Motor neuron (in vitro differentiated cells): ENCODE measurements at regions not wholly inside any gene's neighbourhood (a gene's known extent, or its start where the extent isn't known, plus 50 kb on each side); places are given as distances from the start of the nearest gene placed in this dataset.
A peak's percentile ranks its signal among the peaks of the same experiment; 100 is the strongest.

ENCODE experiments used
- ATAC-seq, 8 experiments: fragments of 200-7000 bp; cut with Tn5 transposase; replicated peaks in 6 of 8; 2 replicates each; pipeline ENCODE4 v1.8.0; 2021; ENCODE audit warnings: mild to moderate bottlenecking in 8 of 8, moderate library complexity in 8 of 8
- H3K27ac ChIP-seq, 2 donors: fragments of 250-450 bp; sonication (Bioruptor Pico); 2 replicates each; pipeline ENCODE4 v1.9.0; 2021; ENCODE audit warnings: antibody characterized with exemption in 2 of 2, mild to moderate bottlenecking in 2 of 2, moderate library complexity in 1 of 2
- H3K4me1 ChIP-seq, 2 donors: fragments of 250-450 bp; sonication (Bioruptor Pico); replicated peaks in 1 of 2; 2 replicates each; pipeline ENCODE4 v1.6.1; 2021; ENCODE audit warnings: antibody characterized with exemption in 2 of 2, mild to moderate bottlenecking in 2 of 2, moderate library complexity in 1 of 2
- H3K4me3 ChIP-seq, 5 donors: fragments of 250-450 bp; sonication (Bioruptor Pico); 2 replicates each; pipeline ENCODE4 v1.9.0; 2021; ENCODE audit warnings: antibody characterized with exemption in 5 of 5, mild to moderate bottlenecking in 5 of 5, moderate library complexity in 4 of 5
- WGBS, 10 experiments: fragments of 450-650 bp; shearing (Covaris generic); methylation state at CpG; one replicate each; pipeline ENCODE4 v1.0.0; 2022; 5-methylcytosine and 5-hydroxymethylcytosine counted together
- in situ Hi-C, 9 experiments: fragments of 400-800 bp; cut with MboI; loops; one replicate each; pipeline ENCODE4 v1.15.0; 2021; ENCODE audit warnings: low sequenced_read_pairs in 9 of 9, low pct_unique_long_range_greater_than_20kb in 2 of 9; ENCODE audit not compliant: unreplicated experiment in 9 of 9

DNA sequence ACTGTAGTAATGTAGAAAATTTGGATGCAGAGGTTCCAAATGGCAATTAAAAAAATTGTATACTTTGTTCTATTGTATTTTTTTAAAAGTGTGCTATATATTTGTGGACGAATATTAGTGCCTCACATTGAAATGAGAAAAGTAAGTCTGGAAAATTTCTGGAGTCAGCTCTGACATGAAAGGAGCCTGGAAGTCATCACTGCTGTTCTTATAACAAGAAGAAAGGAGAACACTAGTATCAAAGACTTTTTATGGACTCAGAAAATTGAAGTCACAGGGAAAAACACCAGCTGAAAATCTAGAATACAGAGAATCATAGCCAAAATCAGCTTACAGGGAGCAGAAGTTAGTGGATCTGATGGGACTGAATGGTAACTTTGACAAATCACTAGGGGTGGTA lies 1450.7 kb upstream of the SPRY2 start:
- WGBS, 10 experiments, result 0 to 89% (median 58%) methylated on average over 1 of the region's 1 CpG; no CpG with 5 or more reads in 1 of the 10 experiments
- no peak for ATAC-seq
- in situ Hi-C loops, result no loop called here
- H3K4me3 ChIP-seq, result no peak overlapping the region
- no peak overlapping the region for H3K27ac ChIP-seq
- no peaks in the 10 kb centered on the region for H3K4me1 ChIP-seq

DNA sequence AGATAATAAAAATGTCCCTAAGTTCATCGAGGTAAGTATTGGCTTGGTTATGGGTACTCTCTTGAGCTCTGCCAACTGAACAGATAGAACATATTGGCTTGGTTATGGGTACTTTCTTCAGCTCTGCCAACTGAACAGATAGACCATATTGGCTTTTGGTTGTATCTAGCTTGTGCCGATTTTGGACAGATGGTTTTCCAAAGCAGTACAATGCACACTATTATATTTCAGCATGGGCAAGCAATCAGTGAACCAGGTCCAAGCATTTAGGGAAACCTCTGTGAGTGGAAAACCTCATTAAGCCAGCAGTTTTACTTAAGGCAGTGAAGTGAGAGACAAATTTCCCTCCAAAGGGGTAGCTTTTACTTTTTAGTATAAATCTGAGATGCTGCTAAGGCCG lies 1440.5 kb upstream of the SPRY2 start:
- H3K27ac ChIP-seq, result no peak overlapping the region
- H3K4me1 ChIP-seq, result peaks cover 0 to 4% of the 10 kb centered on the region in 2 donors
- no peak for ATAC-seq
- in situ Hi-C loops, result no loop called here
- no peak overlapping the region for H3K4me3 ChIP-seq
- WGBS, 10 experiments, result 0 to 100% (median 89%) methylated on average over 1 to 3 of the region's 3 CpGs; no CpG with 5 or more reads in 2 of the 10 experiments

DNA sequence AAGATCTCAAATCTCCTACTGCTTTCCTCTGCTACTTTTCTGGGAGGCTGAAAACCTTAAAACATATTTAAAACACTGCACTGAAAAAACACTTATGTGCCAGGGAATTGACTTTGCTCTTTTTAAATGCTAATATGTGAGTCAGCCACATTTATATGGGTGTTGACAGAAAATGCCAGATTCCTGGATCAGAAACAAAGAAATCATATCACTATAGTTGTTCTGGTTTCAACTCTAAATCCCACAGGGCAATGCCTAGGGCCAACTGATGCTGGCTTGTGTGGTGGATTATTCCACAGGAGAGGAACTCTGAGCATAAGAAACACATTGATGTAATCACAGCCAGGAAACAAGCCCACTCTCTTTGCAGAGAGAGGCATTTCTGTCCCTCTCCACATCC lies 1439.0 kb upstream of the SPRY2 start:
- in situ Hi-C loops, result no loop called here
- Histone ChIP-seq H3K27ac (no peak overlapping the region), H3K4me1 (peaks cover 0 to 4% of the 10 kb centered on the region in 2 donors), H3K4me3 (no peak overlapping the region)
- peak; percentile 33 to 90 (median 63) for ATAC-seq

DNA sequence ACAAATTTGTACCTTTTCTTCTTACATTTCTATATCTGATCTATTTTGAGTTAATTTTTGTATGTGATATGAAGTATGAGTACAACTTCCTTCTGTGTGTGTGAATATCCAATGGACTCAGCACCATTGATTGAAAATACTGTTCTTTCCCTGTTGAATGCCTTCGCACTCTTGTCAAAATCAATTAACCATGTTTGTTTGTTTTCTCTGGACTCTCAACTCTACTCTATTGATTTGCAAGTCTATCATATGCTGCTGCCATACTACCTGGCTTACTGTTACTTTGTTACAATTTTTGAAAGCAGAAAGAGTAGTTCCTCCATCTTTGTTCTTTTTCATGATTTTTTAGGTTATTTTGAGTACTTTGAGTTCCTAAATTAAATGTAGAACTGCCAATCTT lies 1437.4 kb upstream of the SPRY2 start:
- no peak for ATAC-seq
- peaks cover 0 to 4% of the 10 kb centered on the region in 2 donors for H3K4me1 ChIP-seq
- 43 to 100% (median 100%) methylated on average over 1 of the region's 1 CpG; no CpG with 5 or more reads in 1 of the 10 experiments for WGBS, 10 experiments
- in situ Hi-C loops, result no loop called here
- H3K27ac ChIP-seq, result no peak overlapping the region
- no peak overlapping the region for H3K4me3 ChIP-seq

DNA sequence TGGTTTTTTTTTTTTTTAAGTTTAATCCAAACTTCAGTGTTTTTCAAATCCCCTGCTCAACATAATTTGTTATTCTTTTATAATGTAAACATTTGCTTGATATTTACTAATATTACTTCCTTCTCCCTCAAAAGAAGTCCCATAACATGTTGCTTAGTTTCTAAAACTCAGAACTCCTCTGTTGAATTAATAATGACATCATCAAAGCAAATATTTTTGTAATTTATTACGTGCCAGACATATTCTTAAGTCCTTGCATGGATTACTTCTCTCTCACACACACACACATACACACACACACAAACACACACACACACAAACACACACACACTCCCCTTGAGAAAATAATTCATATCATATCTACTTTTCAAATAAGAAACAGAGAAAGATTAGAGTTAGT lies 1432.3 kb upstream of the SPRY2 start:
- in situ Hi-C loops, result no loop called here
- 0 to 100% (median 75%) methylated on average over 1 of the region's 1 CpG; no CpG with 5 or more reads in 3 of the 10 experiments for WGBS, 10 experiments
- no peak for ATAC-seq
- Histone ChIP-seq H3K4me3 (no peak overlapping the region), H3K4me1 (peaks cover 0 to 2% of the 10 kb centered on the region in 2 donors), H3K27ac (no peak overlapping the region)

DNA sequence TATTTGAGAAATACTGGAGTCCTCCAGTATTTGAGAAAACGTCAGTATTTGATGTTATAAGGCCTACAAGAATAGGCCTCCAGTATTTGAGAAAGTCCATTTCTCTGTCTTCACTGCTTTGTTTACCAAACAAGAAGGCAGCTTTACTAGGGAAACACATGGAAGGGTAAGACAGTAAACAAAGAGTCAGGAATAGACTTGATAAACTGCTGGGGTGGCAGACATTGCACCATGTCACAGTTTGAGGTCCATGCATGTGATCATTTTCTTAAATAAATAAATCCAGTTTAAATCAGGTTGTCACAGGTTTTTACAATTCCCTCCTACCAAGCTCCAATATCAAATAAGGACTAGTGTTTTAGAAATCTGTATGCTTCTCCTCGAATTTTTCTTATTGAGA lies 1431.0 kb upstream of the SPRY2 start:
- in situ Hi-C loops, result no loop called here
- 0 to 76% (median 61%) methylated on average over 1 to 2 of the region's 2 CpGs for WGBS, 10 experiments
- peak in 1 of 8 experiments; percentile 35 for ATAC-seq
- Histone ChIP-seq H3K27ac (no peak overlapping the region), H3K4me3 (no peak overlapping the region), H3K4me1 (peaks cover 0 to 2% of the 10 kb centered on the region in 2 donors)

DNA sequence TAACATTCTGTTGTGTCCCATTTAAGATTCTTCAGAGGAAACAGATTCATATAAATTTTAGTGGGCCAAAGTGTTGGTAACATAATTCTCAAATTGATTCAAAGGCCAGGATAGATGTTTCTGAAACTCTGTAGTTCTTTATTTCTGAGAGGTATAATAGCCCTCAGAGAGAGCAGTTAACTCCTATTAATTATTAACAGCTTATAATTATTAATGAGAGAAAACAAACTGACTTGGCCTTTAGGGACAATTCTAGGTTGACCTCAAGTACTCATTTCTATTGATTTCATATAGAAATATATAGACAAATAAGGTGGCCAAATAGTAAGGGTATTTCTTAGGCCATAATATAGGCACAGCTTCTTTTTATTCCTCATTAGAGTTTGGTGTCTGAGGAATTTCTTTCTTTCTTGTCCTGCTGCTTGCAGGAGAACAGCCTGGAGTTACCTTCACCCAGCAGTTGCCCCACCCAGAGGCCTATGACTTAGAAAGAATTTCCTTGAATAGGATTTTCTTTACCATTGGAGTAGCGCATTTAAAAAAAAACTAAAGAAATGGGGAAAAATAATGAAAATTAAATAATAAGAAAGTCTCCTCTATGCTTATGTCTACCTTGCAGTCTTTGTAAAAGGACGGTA lies 1430.1 kb upstream of the SPRY2 start:
- 0 to 96% (median 82%) methylated on average over 1 to 2 of the region's 2 CpGs for WGBS, 10 experiments
- in situ Hi-C loops, result no loop called here
- ATAC-seq, result no peak

DNA sequence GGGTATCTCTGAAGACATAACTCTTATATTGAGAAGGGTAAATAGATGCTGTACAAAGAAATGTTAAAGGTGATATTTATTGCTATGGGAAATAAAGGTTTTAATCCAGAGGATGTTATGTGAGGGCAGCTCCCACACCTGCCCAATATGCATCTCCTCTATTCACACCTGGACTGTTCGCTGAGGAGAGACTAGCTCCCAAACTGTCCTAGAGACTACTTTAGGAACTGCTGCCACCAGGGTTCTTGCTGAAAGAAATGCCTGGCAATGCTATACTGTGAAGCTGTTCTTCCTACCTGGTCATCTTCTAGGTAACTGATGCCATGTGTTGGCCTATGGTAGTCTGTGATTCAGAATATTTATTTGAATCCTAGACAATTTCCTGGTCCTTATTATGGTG lies 1421.5 kb upstream of the SPRY2 start:
- in situ Hi-C loops, result no loop called here
- no peak overlapping the region for H3K27ac ChIP-seq
- no peak for ATAC-seq
- H3K4me3 ChIP-seq, result no peak overlapping the region
- H3K4me1 ChIP-seq, result no peaks in the 10 kb centered on the region
- WGBS, 10 experiments, result 0 to 100% (median 64%) methylated on average over 1 of the region's 1 CpG; no CpG with 5 or more reads in 4 of the 10 experiments

More for the DNA sequence above, 1430.1 kb upstream of the SPRY2 start:
- peaks cover 0 to 2% of the 10 kb centered on the region in 2 donors for H3K4me1 ChIP-seq
- H3K4me3 ChIP-seq, result no peak overlapping the region
- no peak overlapping the region for H3K27ac ChIP-seq

DNA sequence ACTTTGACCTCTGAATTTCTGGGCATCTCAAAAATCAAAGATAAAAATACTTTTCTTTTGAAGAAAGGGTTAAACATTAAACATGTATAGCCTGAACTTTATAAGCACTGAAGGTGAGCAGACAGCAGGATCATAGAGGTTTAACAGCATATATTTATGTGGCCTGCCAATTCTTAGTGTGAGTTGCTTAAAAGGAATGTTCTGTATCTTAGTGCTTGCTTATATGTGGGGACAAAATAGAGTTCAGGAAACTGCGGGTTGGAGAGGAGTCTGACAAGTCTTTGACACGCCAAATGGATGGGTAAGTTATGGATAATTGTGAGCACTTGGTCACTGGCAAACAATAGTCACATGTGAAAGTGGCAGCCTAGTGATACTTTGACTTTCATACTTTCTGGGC lies 1419.4 kb upstream of the SPRY2 start:
- ATAC-seq, result no peak
- in situ Hi-C loops, result no loop called here
- no peak overlapping the region for H3K27ac ChIP-seq
- H3K4me1 ChIP-seq, result no peaks in the 10 kb centered on the region
- no peak overlapping the region for H3K4me3 ChIP-seq
- 0 to 93% (median 92%) methylated on average over 1 to 2 of the region's 2 CpGs; no CpG with 5 or more reads in 3 of the 10 experiments for WGBS, 10 experiments

DNA sequence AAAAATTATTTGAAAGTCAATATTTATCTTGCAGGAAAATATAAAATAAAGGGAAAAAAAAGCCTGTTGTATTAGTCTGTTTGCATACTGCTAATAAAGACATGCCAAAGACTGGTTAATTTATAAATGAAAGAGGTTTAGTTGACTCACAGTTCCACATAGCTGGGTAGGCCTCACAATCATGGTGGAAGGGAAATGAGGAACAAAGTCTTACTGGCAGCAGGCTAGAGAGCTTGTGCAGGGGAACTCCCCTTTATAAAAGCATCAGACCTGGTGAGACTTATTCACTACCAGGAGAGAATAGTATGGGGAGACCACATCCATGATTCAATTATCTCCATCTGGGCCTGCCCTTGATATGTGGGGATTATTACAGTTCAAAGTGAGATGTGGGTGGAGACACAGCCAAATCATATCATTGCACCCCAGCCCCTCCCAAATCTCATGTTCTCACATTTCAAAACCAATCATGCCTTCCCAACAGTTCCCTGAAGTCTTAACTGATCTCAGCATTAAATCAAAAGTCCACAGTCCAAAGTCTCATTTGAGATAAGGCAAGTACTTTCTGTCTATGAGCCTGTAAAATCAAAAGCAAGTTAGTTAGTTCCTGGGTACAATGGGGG lies 1416.5 kb upstream of the SPRY2 start:
- H3K27ac ChIP-seq, result no peak overlapping the region
- in situ Hi-C loops, result no loop called here
- no peak for ATAC-seq
- no peaks in the 10 kb centered on the region for H3K4me1 ChIP-seq
- no peak overlapping the region for H3K4me3 ChIP-seq

DNA sequence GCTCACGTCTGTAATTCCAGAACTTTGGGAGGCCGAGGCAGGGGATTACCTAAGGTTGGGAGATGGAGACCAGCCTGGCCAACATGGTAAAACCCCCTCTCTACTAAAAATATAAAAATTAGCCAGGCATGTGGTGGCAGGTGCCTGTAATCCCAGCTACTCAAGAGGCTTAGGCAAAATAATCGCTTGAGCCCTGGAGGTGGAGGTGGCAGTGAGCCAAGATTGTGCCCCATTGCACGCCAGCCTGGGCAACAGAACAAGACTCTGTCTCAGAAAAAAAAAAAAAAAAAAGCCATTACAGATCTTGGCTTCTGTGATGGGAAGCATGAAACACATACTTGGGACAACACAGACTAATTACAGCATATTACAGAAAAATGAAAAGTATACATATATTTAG lies 1404.5 kb upstream of the SPRY2 start:
- in situ Hi-C loops, result no loop called here
- Histone ChIP-seq H3K27ac (no peak overlapping the region), H3K4me1 (no peaks in the 10 kb centered on the region), H3K4me3 (no peak overlapping the region)
- no peak for ATAC-seq
- 0 to 100% (median 67%) methylated on average over 1 to 3 of the region's 4 CpGs; no CpG with 5 or more reads in 3 of the 10 experiments for WGBS, 10 experiments

DNA sequence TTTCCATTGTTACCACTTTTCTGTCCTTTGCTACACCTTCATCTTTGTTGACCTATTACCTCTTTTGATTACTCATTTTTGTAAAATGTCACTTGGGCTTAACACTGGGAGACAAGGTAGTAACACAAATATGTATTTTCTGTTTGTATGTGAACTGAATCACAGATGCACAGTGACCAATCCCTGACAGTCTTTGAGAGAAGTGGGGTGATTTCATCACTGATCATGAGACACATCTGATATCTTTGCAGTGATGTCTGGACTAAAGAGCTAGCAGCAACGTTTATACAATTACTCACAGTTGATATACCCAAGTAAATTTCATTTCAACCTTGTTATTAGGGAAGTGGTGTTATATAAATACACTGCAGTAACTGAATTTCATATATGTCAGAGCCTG lies 1397.4 kb upstream of the SPRY2 start:
- Histone ChIP-seq H3K4me3 (no peak overlapping the region), H3K27ac (no peak overlapping the region), H3K4me1 (no peaks in the 10 kb centered on the region)
- 0 to 50% (median 17%) methylated on average over 1 of the region's 1 CpG; no CpG with 5 or more reads in 1 of the 10 experiments for WGBS, 10 experiments
- peak in 4 of 8 experiments; percentile 33 to 97 (median 71) for ATAC-seq
- in situ Hi-C loops, result no loop called here

DNA sequence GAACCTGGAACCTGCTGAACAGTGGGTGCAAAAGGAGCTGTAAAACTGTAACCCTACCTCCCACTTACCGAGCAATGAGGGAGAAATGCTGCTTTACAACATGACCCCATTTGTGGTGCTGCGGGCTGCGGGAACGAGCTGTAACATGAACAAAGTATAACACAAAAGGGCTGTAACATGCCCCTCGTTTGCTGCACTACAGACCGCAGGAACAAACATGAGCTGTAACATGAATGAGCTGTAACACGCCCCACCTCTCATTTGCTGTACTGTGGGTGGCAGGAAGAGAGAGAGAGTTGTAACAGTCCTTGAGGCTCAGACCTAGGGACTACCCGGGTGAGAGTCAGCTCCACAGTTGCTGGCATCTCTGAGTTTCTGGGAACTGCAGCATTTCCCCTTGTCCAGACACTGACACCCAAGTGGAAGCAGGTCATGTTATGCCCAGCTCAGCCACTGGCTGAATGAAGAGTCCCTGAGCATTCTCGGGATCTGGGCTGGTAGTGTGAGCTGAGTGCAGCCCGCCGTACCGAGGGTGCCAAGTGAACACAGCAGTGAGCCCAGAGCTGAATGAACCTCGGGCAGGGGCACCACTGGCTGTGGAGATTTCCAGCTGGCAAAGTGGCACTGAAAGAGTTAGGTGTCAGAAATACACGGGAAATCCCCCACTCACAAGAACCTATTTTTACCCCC lies 1385.3 kb upstream of the SPRY2 start:
- 0 to 100% (median 74%) methylated on average over 1 to 12 of the region's 14 CpGs; no CpG with 5 or more reads in 2 of the 10 experiments for WGBS, 10 experiments
- in situ Hi-C loops, result no loop called here
- Histone ChIP-seq H3K4me3 (no peak overlapping the region), H3K4me1 (peaks cover 6 to 8% of the 10 kb centered on the region in 2 donors), H3K27ac (no peak overlapping the region)
- ATAC-seq, result no peak
